ENCODE measurements at regions not wholly inside any gene's neighbourhood (a gene's known extent, or its start where the extent isn't known, plus 50 kb on each side); places are given as distances from the start of the nearest gene placed in this dataset.

GRCh38 chr4:64767547-64767946 is 358.3 kb upstream of the TECRL start:
- TF ChIP-seq CTCF (IDR thresholded peaks at IDR 0.05): no peak
- TF ChIP-seq SIN3A (IDR thresholded peaks at IDR 0.05; ENCODE audit: borderline replicate concordance, insufficient read depth, low read depth, low read length): no peak
- TF ChIP-seq REST (IDR thresholded peaks at IDR 0.05; ENCODE audit: insufficient read depth in 1 of 2, low read depth in 2 of 2, low read length in 1 of 2): no peak
- TF ChIP-seq POLR2AphosphoS5 (IDR thresholded peaks at IDR 0.05; ENCODE audit: low read depth, low read length): no peak
- TF ChIP-seq TCF7L2 (IDR thresholded peaks at IDR 0.05; ENCODE audit: low read depth, low read length): no peak

All from Panc1 (cell line).